Spleen (tissue), 11 donors: ENCODE measurements at regions not wholly inside any gene's neighbourhood (a gene's known extent, or its start where the extent isn't known, plus 50 kb on each side); places are given as distances from the start of the nearest gene placed in this dataset.

Experiments
- DNase-seq: peaks from one replicate; pipeline ENCODE4 v3.0.0-alpha.2; 2020
- H3K27ac ChIP-seq, 8 donors: fragments of 200-600 bp; sonication (generic) in 7 of 8; 1 replicate in 4 of 8; 2 replicates in 4 of 8; pipeline versions ENCODE4 v1.5.0 to v1.8.0; 2016 to 2021; ENCODE audit warnings: inconsistent platforms in 4 of 8, mild to moderate bottlenecking in 4 of 8, moderate library complexity in 1 of 8
- H3K27me3 ChIP-seq, 7 donors: fragments of 200-600 bp; sonication (generic) in 6 of 7; replicated peaks in 1 of 7; 1 replicate in 4 of 7; 2 replicates in 3 of 7; pipeline versions ENCODE4 v1.5.0 to v1.8.0; 2016 to 2021; ENCODE audit warnings: inconsistent platforms in 3 of 7, mild to moderate bottlenecking in 1 of 7
- H3K36me3 ChIP-seq, 6 donors: fragments of 200-600 bp; sonication (generic) in 5 of 6; 1 replicate in 4 of 6; 2 replicates in 2 of 6; pipeline versions ENCODE4 v1.5.0 to v1.8.0; 2016 to 2021; ENCODE audit warnings: inconsistent platforms in 2 of 6
- H3K4me1 ChIP-seq, 6 donors: fragments of 200-600 bp; sonication (generic) in 5 of 6; 1 replicate in 3 of 6; 2 replicates in 3 of 6; pipeline versions ENCODE4 v1.5.0 to v1.8.0; 2016 to 2021; ENCODE audit warnings: inconsistent platforms in 3 of 6
- H3K4me3 ChIP-seq, 8 donors: fragments of 200-600 bp; sonication (generic) in 7 of 8; 1 replicate in 4 of 8; 2 replicates in 4 of 8; pipeline versions ENCODE4 v1.5.0 to v1.8.0; 2016 to 2021; ENCODE audit warnings: inconsistent platforms in 4 of 8, mild to moderate bottlenecking in 4 of 8, moderate library complexity in 2 of 8
- H3K9me3 ChIP-seq, 8 donors: fragments of 200-600 bp; sonication (generic) in 7 of 8; 1 replicate in 4 of 8; 2 replicates in 4 of 8; pipeline versions ENCODE4 v1.5.0 to v1.8.0; 2016 to 2021; ENCODE audit warnings: inconsistent platforms in 4 of 8
- CTCF ChIP-seq, 11 experiments: fragments of 200-600 bp in 7 of 11; fragments of 450-650 bp in 4 of 11; sonication (generic) in 4 of 11; IDR thresholded peaks in 8 of 11; conservative IDR thresholded peaks in 3 of 11; 1 replicate in 7 of 11; 2 replicates in 4 of 11; pipeline versions ENCODE4 v1.4.0 to v1.8.0; 2016 to 2021; ENCODE audit warnings: antibody characterized with exemption in 11 of 11, inconsistent platforms in 4 of 11, mild to moderate bottlenecking in 1 of 11
- POLR2A ChIP-seq, 3 donors: fragments of 450-650 bp; IDR thresholded peaks; one replicate each; pipeline ENCODE4 v1.5.1; 2017; ENCODE audit warnings: antibody characterized with exemption in 3 of 3, mild to moderate bottlenecking in 1 of 3
- POLR2AphosphoS5 ChIP-seq, 3 donors: sonication (generic); formaldehyde crosslinking; IDR thresholded peaks; one replicate each; pipeline ENCODE4 v1.5.1; 2017; ENCODE audit warnings: antibody characterized with exemption in 3 of 3
- WGBS, 5 donors: extraction: QIAGEN DNeasy Blood & Tissue Kit in 3 of 5; methylation state at CpG; one replicate each; pipeline versions ENCODE4 v1.1.5 to v1.1.7; 2013 to 2018; 5-methylcytosine and 5-hydroxymethylcytosine counted together
- intact Hi-C: fragments of 100-400 bp; cut with DNase I; formaldehyde crosslinking; loops from one replicate; pipeline ENCODE4 v1.15.0; 2023; ENCODE audit warnings: low total_unique reads
- donor health status: healthy with polysubstance abuse.
- donor health status: DM: no; HTN: no; CAD: no; lungs with moderate emphysema.
- donor health status: DM: no; HTN: no; CAD: no.
- donor health status: Bipolar disorder and iron deficiency.
- donor health status: healthy.
- donor health status: DM: no; HTN: no; CAD: no.
- donor health status: DM: yes; HTN: yes; CAD: no.

- peaks cover 0 to 29% (median 2%) of the 10 kb centered on the region in 8 donors for H3K9me3 ChIP-seq
- no peak for DNase-seq
Observed at GRCh38 chr3:83251490-83251889, 1490.0 kb upstream of the GBE1 start.

GRCh38 chr3:83250613-83251012 lies 1489.2 kb upstream of the GBE1 start:
- Histone ChIP-seq H3K9me3 (peaks cover 0 to 29% (median 3%) of the 10 kb centered on the region in 8 donors), H3K4me3 (no peak overlapping the region), H3K4me1 (no peaks in the 10 kb centered on the region), H3K27me3 (no peaks in the 10 kb centered on the region), H3K36me3 (no peaks in the 10 kb centered on the region), H3K27ac (no peak overlapping the region)
- DNase-seq: no peak
- 76 to 97% (median 88%) methylated on average over 1 of the region's 1 CpG for WGBS, 5 donors
- intact Hi-C loops: no loop called here
- TF ChIP-seq CTCF (IDR thresholded peaks at IDR 0.05 in 8 of 11, conservative IDR thresholded peaks at IDR 0.05 in 3 of 11) (no peak), POLR2AphosphoS5 (IDR thresholded peaks at IDR 0.05) (no peak)

More at GRCh38 chr3:83251490-83251889, 1490.0 kb upstream of the GBE1 start:
- TF ChIP-seq POLR2A (IDR thresholded peaks at IDR 0.05) (no peak), POLR2AphosphoS5 (IDR thresholded peaks at IDR 0.05) (no peak), CTCF (IDR thresholded peaks at IDR 0.05 in 8 of 11, conservative IDR thresholded peaks at IDR 0.05 in 3 of 11) (no peak)
- no peaks in the 10 kb centered on the region for H3K4me1 ChIP-seq
- H3K27ac ChIP-seq: no peak overlapping the region
- intact Hi-C loops: no loop called here
- H3K4me3 ChIP-seq: no peak overlapping the region
- 84 to 98% (median 88%) methylated on average over 5 of the region's 5 CpGs for WGBS, 5 donors
- H3K27me3 ChIP-seq: no peaks in the 10 kb centered on the region
- no peaks in the 10 kb centered on the region for H3K36me3 ChIP-seq

- H3K4me1 ChIP-seq: no peaks in the 10 kb centered on the region
- intact Hi-C loops: no loop called here
- no peak overlapping the region for H3K4me3 ChIP-seq
- TF ChIP-seq POLR2AphosphoS5 (IDR thresholded peaks at IDR 0.05) (no peak), CTCF (IDR thresholded peaks at IDR 0.05 in 8 of 11, conservative IDR thresholded peaks at IDR 0.05 in 3 of 11) (no peak), POLR2A (IDR thresholded peaks at IDR 0.05) (no peak)
- peaks cover 0 to 41% (median 19%) of the 10 kb centered on the region in 8 donors for H3K9me3 ChIP-seq
- H3K36me3 ChIP-seq: no peaks in the 10 kb centered on the region
- DNase-seq: no peak
- WGBS, 5 donors: 58 to 71% (median 65%) methylated on average over 3 of the region's 3 CpGs
- H3K27ac ChIP-seq: no peak overlapping the region
- no peaks in the 10 kb centered on the region for H3K27me3 ChIP-seq
Observed at GRCh38 chr3:83248454-83248853, 1487.0 kb upstream of the GBE1 start.

- WGBS, 5 donors: 64 to 90% (median 78%) methylated on average over 4 of the region's 4 CpGs
- Histone ChIP-seq H3K4me3 (no peak overlapping the region), H3K27ac (no peak overlapping the region), H3K27me3 (no peaks in the 10 kb centered on the region), H3K4me1 (no peaks in the 10 kb centered on the region), H3K9me3 (peaks cover 0 to 9% (median 0%) of the 10 kb centered on the region in 8 donors), H3K36me3 (no peaks in the 10 kb centered on the region)
- intact Hi-C loops: no loop called here
- no peak for DNase-seq
- TF ChIP-seq CTCF (IDR thresholded peaks at IDR 0.05 in 8 of 11, conservative IDR thresholded peaks at IDR 0.05 in 3 of 11): no peak
- no peak for TF ChIP-seq POLR2A (IDR thresholded peaks at IDR 0.05)
- no peak for TF ChIP-seq POLR2AphosphoS5 (IDR thresholded peaks at IDR 0.05)
Observed at GRCh38 chr3:83235180-83235814, 1473.9 kb upstream of the GBE1 start.
